KMS-11 (cell line): ENCODE measurements at regions not wholly inside any gene's neighbourhood (a gene's known extent, or its start where the extent isn't known, plus 50 kb on each side); places are given as distances from the start of the nearest gene placed in this dataset.

Experiments used
- H2AFZ ChIP-seq: fragments of 200-600 bp; sonication (generic); 2 replicates; pipeline ENCODE4 v1.6.1; 2016; ENCODE audit warnings: antibody characterized with exemption, mixed run types, low read depth
- H3K27ac ChIP-seq: fragments of 200-600 bp; sonication (generic); 2 replicates; pipeline ENCODE4 v1.6.1; 2016; ENCODE audit warnings: mild to moderate bottlenecking, mixed run types
- H3K27me3 ChIP-seq: fragments of 200-600 bp; sonication (generic); 2 replicates; pipeline ENCODE4 v1.6.1; 2017; ENCODE audit warnings: mild to moderate bottlenecking, low read depth, mixed run types, moderate library complexity; ENCODE audit not compliant: insufficient read depth
- H3K36me3 ChIP-seq: fragments of 200-600 bp; sonication (generic); 2 replicates; pipeline ENCODE4 v1.6.1; 2017; ENCODE audit warnings: mild to moderate bottlenecking, mixed run types; ENCODE audit not compliant: insufficient read depth
- H3K4me1 ChIP-seq: fragments of 200-600 bp; sonication (generic); 2 replicates; pipeline ENCODE4 v1.6.1; 2016; ENCODE audit warnings: mild to moderate bottlenecking, low read depth, mixed run types; ENCODE audit not compliant: poor library complexity, severe bottlenecking
- H3K4me2 ChIP-seq: fragments of 200-600 bp; sonication (generic); 2 replicates; pipeline ENCODE4 v1.7.0; 2016; ENCODE audit warnings: mild to moderate bottlenecking, mixed run types
- H3K4me3 ChIP-seq: fragments of 200-600 bp; sonication (generic); IDR thresholded peaks from 2 replicates; pipeline ENCODE4 v1.6.1; 2017; ENCODE audit warnings: low read depth, low read length, mixed read lengths; ENCODE audit not compliant: insufficient read depth
- H3K79me2 ChIP-seq: fragments of 200-600 bp; sonication (generic); 2 replicates; pipeline ENCODE4 v1.6.1; 2016; ENCODE audit warnings: low read depth, mixed run types; ENCODE audit not compliant: insufficient read depth
- H3K9ac ChIP-seq: fragments of 200-600 bp; sonication (generic); 2 replicates; pipeline ENCODE4 v1.6.1; 2016; ENCODE audit warnings: mild to moderate bottlenecking, mixed run types
- H4K20me1 ChIP-seq: fragments of 200-600 bp; sonication (generic); 2 replicates; pipeline ENCODE4 v1.6.1; 2016; ENCODE audit warnings: mild to moderate bottlenecking, mixed run types; ENCODE audit not compliant: insufficient read depth
- TF ChIP-seq, protein P1 (sequence below): fragments of 200-600 bp; sonication (generic); conservative IDR thresholded peaks from 2 replicates; pipeline ENCODE4 v1.6.1; 2017; ENCODE audit warnings: low read depth, mild to moderate bottlenecking, antibody characterized with exemption, low read length, moderate library complexity, mixed read lengths

DNA sequence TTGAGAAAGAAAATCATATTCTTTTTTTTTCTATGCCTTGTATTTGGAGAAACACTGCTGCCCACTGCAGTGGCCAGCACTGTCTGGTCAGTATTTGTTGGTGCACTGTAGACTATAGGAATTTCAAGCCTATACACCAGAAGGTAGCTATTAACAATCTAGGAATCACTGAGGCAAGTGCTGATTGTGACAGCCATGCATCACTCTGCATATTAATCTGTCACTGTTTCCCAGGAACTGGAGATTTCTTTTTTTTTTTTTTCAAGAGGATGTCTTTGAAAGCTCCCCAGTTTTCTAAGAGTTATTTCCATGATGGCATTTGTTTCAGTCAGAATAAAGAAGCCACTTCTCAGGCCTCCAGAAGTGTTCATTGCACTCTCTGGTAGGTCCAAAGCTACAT, 737.8 kb upstream of the PTBP2 start:
- TF ChIP-seq, protein P1, sequence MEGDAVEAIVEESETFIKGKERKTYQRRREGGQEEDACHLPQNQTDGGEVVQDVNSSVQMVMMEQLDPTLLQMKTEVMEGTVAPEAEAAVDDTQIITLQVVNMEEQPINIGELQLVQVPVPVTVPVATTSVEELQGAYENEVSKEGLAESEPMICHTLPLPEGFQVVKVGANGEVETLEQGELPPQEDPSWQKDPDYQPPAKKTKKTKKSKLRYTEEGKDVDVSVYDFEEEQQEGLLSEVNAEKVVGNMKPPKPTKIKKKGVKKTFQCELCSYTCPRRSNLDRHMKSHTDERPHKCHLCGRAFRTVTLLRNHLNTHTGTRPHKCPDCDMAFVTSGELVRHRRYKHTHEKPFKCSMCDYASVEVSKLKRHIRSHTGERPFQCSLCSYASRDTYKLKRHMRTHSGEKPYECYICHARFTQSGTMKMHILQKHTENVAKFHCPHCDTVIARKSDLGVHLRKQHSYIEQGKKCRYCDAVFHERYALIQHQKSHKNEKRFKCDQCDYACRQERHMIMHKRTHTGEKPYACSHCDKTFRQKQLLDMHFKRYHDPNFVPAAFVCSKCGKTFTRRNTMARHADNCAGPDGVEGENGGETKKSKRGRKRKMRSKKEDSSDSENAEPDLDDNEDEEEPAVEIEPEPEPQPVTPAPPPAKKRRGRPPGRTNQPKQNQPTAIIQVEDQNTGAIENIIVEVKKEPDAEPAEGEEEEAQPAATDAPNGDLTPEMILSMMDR, result no peak
- H3K9ac ChIP-seq, result no peak overlapping the region
- H4K20me1 ChIP-seq, result no peaks in the 10 kb centered on the region
- H3K27ac ChIP-seq, result no peak overlapping the region
- H3K4me3 ChIP-seq, result no peak overlapping the region
- no peaks in the 10 kb centered on the region for H3K36me3 ChIP-seq
- H3K4me1 ChIP-seq, result no peaks in the 10 kb centered on the region
- H3K79me2 ChIP-seq, result no peaks in the 10 kb centered on the region
- no peak overlapping the region for H2AFZ ChIP-seq
- H3K4me2 ChIP-seq, result no peak overlapping the region
- H3K27me3 ChIP-seq, result no peaks in the 10 kb centered on the region

DNA sequence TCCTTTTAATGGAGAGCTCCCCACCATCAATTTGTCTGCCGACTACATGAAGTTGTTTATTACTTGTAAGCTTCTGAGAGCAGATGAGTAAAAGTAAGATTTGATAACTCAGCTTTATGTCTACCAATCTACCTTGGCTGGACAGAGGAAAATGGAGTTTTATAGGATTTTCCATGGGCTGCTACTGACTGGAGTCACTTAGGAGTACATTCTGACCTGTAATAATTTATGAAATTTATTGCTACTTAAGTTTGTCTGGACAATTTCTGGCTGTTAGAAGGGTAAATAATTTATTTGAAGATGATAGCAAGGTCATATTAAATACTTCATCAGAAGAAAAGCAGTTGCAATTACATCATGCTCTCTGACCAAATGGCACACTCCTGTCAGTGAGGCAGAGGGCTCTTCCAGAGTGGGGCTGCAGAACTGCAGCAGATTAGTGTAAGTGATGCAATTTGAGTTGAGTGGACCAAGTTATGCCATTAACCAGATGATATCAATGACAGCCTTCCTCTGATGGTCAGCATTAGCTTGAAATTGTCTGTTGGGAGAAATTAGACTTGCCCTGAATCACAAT, 736.7 kb upstream of the PTBP2 start:
- Histone ChIP-seq H3K27ac (no peak overlapping the region), H2AFZ (no peak overlapping the region), H3K79me2 (no peaks in the 10 kb centered on the region), H3K4me3 (no peak overlapping the region), H3K9ac (no peak overlapping the region), H3K4me1 (no peaks in the 10 kb centered on the region), H3K4me2 (no peak overlapping the region), H4K20me1 (no peaks in the 10 kb centered on the region), H3K36me3 (no peaks in the 10 kb centered on the region), H3K27me3 (no peaks in the 10 kb centered on the region)
- TF ChIP-seq, protein P1, result no peak

DNA sequence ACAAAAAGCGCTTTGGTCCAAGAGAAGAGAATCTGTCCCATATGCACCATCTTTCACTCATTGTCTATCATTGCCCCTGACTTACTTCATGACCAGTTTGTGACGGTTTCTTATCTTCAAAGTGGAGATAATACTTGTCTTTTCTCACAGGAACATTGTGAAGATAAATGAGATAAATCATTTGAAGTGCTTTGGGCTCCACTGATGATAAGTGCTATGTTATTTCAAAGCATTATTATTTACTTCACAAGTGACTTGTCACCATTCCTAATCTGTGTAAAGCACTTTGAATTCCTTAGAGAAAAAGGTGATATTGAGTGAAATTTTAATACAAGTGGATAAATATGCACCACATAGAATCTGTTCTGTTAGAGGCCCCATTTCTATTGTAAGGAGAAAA, 731.6 kb upstream of the PTBP2 start:
- Histone ChIP-seq H3K27ac (no peak overlapping the region), H3K4me1 (no peaks in the 10 kb centered on the region), H3K4me3 (no peak overlapping the region), H3K4me2 (no peak overlapping the region), H2AFZ (no peak overlapping the region), H3K9ac (no peak overlapping the region), H3K36me3 (no peaks in the 10 kb centered on the region), H3K27me3 (no peaks in the 10 kb centered on the region), H3K79me2 (no peaks in the 10 kb centered on the region), H4K20me1 (no peaks in the 10 kb centered on the region)
- TF ChIP-seq, protein P1, result no peak

DNA sequence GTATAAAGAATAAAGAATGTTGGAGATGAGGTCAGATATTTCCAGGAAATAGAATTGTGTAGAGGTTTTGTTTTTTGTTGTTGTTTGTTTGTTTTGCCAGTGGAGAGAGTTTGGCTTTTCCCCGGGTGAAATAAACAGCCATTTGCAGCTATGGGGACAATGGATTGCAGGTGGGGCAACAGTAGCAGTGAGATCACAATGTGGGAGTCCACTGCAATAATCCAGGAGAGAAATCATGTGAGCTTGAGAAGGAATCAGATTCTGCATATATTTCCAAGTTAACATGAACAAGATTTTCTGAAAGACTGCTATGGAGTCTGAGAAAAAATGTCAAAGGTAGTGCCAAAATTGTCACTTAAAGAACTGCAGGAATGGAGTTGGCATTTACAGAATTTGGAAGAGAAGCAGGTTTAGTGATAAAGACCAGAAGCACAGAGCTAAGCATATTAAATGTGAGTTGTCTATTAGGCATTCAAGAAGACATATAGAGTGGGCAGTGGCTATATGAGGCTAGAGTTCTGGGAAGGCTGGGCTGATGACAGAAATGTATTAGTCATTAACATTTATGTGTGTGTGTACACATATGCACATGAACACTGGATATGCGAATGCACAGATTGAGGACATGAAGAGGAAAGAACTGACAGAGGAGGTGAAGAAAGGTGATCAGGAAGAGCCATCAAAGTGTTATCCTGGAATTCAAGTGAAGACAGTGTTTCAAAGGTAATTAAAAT, 729.6 kb upstream of the PTBP2 start:
- Histone ChIP-seq H3K4me1 (no peaks in the 10 kb centered on the region), H3K27ac (no peak overlapping the region), H3K9ac (no peak overlapping the region), H3K4me2 (no peak overlapping the region), H3K36me3 (no peaks in the 10 kb centered on the region), H2AFZ (no peak overlapping the region), H3K27me3 (no peaks in the 10 kb centered on the region), H3K79me2 (no peaks in the 10 kb centered on the region), H4K20me1 (no peaks in the 10 kb centered on the region), H3K4me3 (no peak overlapping the region)
- TF ChIP-seq, protein P1, result no peak
